Kidney (tissue), 13 donors: ENCODE measurements at regions not wholly inside any gene's neighbourhood (a gene's known extent, or its start where the extent isn't known, plus 50 kb on each side); places are given as distances from the start of the nearest gene placed in this dataset.

Source experiments
- DNase-seq, 5 donors: peaks; one replicate each; pipeline ENCODE4 v3.0.0-alpha.2; 2013 to 2020
- FAIRE-seq: peaks from 2 replicates; lab custom pipeline; 2012; peaks lifted over from hg19 to GRCh38; lab: Jason Lieb, UNC
- H3K27ac ChIP-seq, 2 donors: one replicate each; pipeline ENCODE4 v1.7.0; 2013; ENCODE audit warnings: low read depth in 2 of 2, low read length in 2 of 2, inconsistent platforms in 1 of 2
- H3K27me3 ChIP-seq: one replicate; pipeline ENCODE4 v1.7.1; 2013; ENCODE audit warnings: low read length, inconsistent platforms; ENCODE audit not compliant: control insufficient read depth, insufficient read depth
- H3K36me3 ChIP-seq, 3 donors: one replicate each; pipeline versions ENCODE4 v1.7.0 to v1.7.1; 2013; ENCODE audit warnings: low read length in 3 of 3, control low read depth in 1 of 3, inconsistent platforms in 1 of 3; ENCODE audit not compliant: insufficient read depth in 3 of 3, control insufficient read depth in 2 of 3
- H3K4me1 ChIP-seq, 3 donors: one replicate each; pipeline versions ENCODE4 v1.7.0 to v1.7.1; 2013; ENCODE audit warnings: low read length in 3 of 3, inconsistent platforms in 1 of 3, low read depth in 1 of 3; ENCODE audit not compliant: control insufficient read depth in 2 of 3, insufficient read depth in 2 of 3
- H3K4me3 ChIP-seq, 3 donors: one replicate each; pipeline versions ENCODE4 v1.7.0 to v1.8.1; 2013; ENCODE audit warnings: low read length in 3 of 3, control low read depth in 1 of 3, inconsistent platforms in 1 of 3
- H3K9ac ChIP-seq, 3 donors: one replicate each; pipeline versions ENCODE4 v1.7.0 to v1.7.1; 2013; ENCODE audit warnings: low read length in 3 of 3, control low read depth in 1 of 3, inconsistent platforms in 1 of 3
- H3K9me3 ChIP-seq, 3 donors: one replicate each; pipeline versions ENCODE4 v1.7.0 to v1.7.1; 2013; ENCODE audit warnings: low read length in 3 of 3, control low read depth in 1 of 3, inconsistent platforms in 1 of 3; ENCODE audit not compliant: control insufficient read depth in 2 of 3, insufficient read depth in 1 of 3
- intact Hi-C: fragments of 100-400 bp; cut with DNase I; formaldehyde crosslinking; loops from one replicate; pipeline ENCODE4 v1.11.1; 2022
- TF ChIP-seq, protein P1 (sequence below): IDR thresholded peaks from 3 replicates; pipeline ENCODE4 v1.5.1; 2012; ENCODE audit warnings: mild to moderate bottlenecking, moderate library complexity, borderline replicate concordance; ENCODE audit not compliant: insufficient read depth; ENCODE audit errors: extremely low read depth
- donor health status: control.
- donor health status: control.
- donor health status: control.
- donor health status: control.
- donor health status: control.
- donor health status: DM: yes; HTN: yes; CAD: no.
- donor health status: Normal renal cell carcinoma (clear cell type).

DNA sequence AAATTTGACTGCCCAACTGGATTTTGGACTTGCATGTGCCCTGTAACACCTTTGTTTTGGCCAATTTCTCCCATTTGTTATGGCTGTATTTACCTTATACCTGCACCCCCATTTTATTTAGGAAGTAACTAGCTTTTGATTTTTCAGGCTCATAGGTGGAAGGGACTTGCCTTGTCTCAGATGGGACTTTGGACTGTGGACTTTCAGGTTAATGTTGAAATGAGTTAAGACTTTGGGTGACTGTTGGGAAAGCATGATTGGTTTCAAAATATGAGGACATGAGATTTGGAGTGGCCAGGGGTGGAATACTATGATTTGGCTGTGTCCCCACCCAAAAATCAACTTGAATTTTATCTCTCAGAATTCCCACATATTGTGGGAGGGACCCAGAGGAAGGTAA, 490.2 kb downstream of the PRR16 start:
- Histone ChIP-seq H3K4me3 (no peak overlapping the region), H3K9ac (no peak overlapping the region), H3K36me3 (no peaks in the 10 kb centered on the region), H3K9me3 (peaks cover 0 to 2% (median 0%) of the 10 kb centered on the region in 3 donors), H3K4me1 (no peaks in the 10 kb centered on the region), H3K27ac (no peak overlapping the region), H3K27me3 (no peaks in the 10 kb centered on the region)
- DNase-seq (no peak), FAIRE-seq (no peak)
- TF ChIP-seq, protein P1, sequence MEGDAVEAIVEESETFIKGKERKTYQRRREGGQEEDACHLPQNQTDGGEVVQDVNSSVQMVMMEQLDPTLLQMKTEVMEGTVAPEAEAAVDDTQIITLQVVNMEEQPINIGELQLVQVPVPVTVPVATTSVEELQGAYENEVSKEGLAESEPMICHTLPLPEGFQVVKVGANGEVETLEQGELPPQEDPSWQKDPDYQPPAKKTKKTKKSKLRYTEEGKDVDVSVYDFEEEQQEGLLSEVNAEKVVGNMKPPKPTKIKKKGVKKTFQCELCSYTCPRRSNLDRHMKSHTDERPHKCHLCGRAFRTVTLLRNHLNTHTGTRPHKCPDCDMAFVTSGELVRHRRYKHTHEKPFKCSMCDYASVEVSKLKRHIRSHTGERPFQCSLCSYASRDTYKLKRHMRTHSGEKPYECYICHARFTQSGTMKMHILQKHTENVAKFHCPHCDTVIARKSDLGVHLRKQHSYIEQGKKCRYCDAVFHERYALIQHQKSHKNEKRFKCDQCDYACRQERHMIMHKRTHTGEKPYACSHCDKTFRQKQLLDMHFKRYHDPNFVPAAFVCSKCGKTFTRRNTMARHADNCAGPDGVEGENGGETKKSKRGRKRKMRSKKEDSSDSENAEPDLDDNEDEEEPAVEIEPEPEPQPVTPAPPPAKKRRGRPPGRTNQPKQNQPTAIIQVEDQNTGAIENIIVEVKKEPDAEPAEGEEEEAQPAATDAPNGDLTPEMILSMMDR, result no peak
- intact Hi-C loops, result no loop called here

DNA sequence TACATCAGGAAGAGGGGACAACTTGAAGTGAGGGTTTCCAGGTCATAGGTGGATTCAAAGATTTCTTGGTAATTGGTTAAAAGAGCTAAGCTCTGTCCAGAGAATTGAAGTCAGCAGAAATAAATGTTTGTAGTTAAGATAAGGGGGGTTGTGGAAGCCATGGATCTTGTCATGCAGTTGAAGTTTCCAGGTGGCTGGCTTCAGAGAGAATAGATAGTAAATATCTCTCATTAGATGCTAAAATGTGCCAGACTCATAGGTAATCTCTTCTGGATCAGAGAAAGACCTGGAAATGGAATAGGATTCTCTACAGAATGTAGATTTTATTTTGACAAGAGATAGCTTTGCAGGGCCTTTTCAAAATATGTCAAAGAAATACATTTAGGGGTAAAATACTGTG, 491.7 kb downstream of the PRR16 start:
- FAIRE-seq (no peak), DNase-seq (no peak)
- intact Hi-C loops, result no loop called here

DNA sequence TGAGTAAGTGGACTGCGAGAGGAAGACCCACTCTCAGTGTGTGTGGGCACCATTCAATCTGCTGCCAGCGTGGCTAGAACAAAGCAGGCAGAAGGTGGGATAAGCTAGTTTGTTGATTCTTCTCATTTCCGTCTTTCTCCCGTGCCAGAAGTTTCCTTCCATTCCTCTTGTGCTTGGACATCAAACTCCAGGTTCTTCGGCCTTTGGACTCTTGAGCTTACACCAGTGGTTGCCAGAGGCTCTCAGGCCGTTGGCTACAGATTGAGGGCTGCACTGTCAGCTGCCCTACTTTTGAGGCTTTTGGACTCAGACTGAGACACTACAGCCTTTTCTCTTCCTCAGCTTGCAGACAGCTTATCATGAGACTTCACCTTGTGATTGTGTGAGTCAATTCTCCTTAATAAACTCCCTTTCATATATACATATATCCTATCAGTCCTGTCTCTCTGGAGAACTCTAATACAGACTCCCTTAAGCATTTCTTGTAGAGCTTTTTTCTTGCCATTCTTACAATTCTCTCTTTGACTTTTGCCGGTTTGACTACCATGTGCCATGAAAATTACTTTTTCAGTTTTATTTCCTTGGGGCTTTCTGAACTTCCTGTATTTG, 494.9 kb downstream of the PRR16 start:
- intact Hi-C loops, result no loop called here
- no peaks in the 10 kb centered on the region for H3K9me3 ChIP-seq
- H3K4me1 ChIP-seq, result no peaks in the 10 kb centered on the region
- H3K27ac ChIP-seq, result no peak overlapping the region
- no peak overlapping the region for H3K9ac ChIP-seq
- TF ChIP-seq, protein P1, result no peak
- DNase-seq, result no peak
- no peaks in the 10 kb centered on the region for H3K36me3 ChIP-seq
- no peaks in the 10 kb centered on the region for H3K27me3 ChIP-seq
- no peak for FAIRE-seq
- no peak overlapping the region for H3K4me3 ChIP-seq

More for the DNA sequence above, 491.7 kb downstream of the PRR16 start:
- H3K27me3 ChIP-seq, result no peaks in the 10 kb centered on the region
- H3K36me3 ChIP-seq, result no peaks in the 10 kb centered on the region
- no peaks in the 10 kb centered on the region for H3K4me1 ChIP-seq
- TF ChIP-seq, protein P1, result no peak
- no peak overlapping the region for H3K27ac ChIP-seq
- no peak overlapping the region for H3K4me3 ChIP-seq
- H3K9me3 ChIP-seq, result no peaks in the 10 kb centered on the region
- no peak overlapping the region for H3K9ac ChIP-seq

DNA sequence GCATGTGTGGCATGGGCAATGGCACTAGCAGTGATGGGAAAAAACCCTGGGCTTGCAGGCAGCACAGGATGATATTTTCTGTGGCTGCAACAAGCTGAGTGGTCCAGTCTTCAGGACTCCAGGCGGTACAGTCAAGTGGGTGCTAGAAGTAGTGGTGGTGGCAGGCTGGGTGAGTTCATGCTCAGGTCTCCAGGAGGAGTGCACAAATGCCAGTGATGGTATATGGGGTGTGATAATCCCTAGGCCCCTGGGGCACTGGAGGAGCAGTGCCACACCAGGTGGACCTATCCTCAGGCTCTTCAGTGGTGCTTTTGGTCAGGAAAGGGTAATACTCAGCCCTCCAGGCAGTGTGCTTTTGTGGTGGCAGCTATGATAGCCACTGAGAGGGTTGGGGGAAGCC, 496.4 kb downstream of the PRR16 start:
- FAIRE-seq (no peak), DNase-seq (no peak)
- TF ChIP-seq, protein P1, result no peak
- no peak overlapping the region for H3K4me3 ChIP-seq
- no peak overlapping the region for H3K27ac ChIP-seq
- H3K27me3 ChIP-seq, result no peaks in the 10 kb centered on the region
- no peaks in the 10 kb centered on the region for H3K9me3 ChIP-seq
- H3K36me3 ChIP-seq, result no peaks in the 10 kb centered on the region
- no peaks in the 10 kb centered on the region for H3K4me1 ChIP-seq
- intact Hi-C loops, result no loop called here
- no peak overlapping the region for H3K9ac ChIP-seq
